CD4-positive, CD25-positive, alpha-beta regulatory T cell (primary cell): ENCODE measurements at regions not wholly inside any gene's neighbourhood (a gene's known extent, or its start where the extent isn't known, plus 50 kb on each side); places are given as distances from the start of the nearest gene placed in this dataset.
"Not testable (repeated sequence)": the region's sequence is repeated elsewhere in the genome, so short reads cannot be mapped to it uniquely, and the experiment has no call there.

Experiments
- ATAC-seq, 2 donors: fragments of 150-1000 bp; cut with Tn5 transposase; one replicate each; pipeline ENCODE4 v1.10.0; 2021; ENCODE audit warnings: low read depth in 2 of 2, moderate number of reproducible peaks in 2 of 2, moderate library complexity in 1 of 2
- DNase-seq, 3 donors: peaks; one replicate each; pipeline versions ENCODE4 v3.0.0 to v3.0.0-alpha.2; 2012 to 2022; ENCODE audit warnings: mixed read lengths in 1 of 3
- H3K27ac ChIP-seq: one replicate; pipeline ENCODE4 v1.7.0; 2013; ENCODE audit warnings: mild to moderate bottlenecking, low read length; ENCODE audit not compliant: insufficient read depth, poor library complexity, severe bottlenecking
- H3K27me3 ChIP-seq: one replicate; pipeline ENCODE4 v1.7.0; 2013; ENCODE audit warnings: low read length; ENCODE audit not compliant: control insufficient read depth, insufficient read depth
- H3K36me3 ChIP-seq: one replicate; pipeline ENCODE4 v1.7.0; 2013; ENCODE audit warnings: mild to moderate bottlenecking, low read length, moderate library complexity; ENCODE audit not compliant: control insufficient read depth, insufficient read depth
- H3K4me1 ChIP-seq: 2 replicates; pipeline ENCODE4 v1.7.0; 2013; ENCODE audit warnings: mild to moderate bottlenecking, low read length; ENCODE audit not compliant: insufficient read depth, control insufficient read depth, poor library complexity, severe bottlenecking
- H3K4me3 ChIP-seq: one replicate; pipeline ENCODE4 v1.7.0; 2013; ENCODE audit warnings: low read depth, mild to moderate bottlenecking, low read length, moderate library complexity
- H3K9me3 ChIP-seq, 2 experiments: 1 replicate in 1 of 2; 2 replicates in 1 of 2; pipeline ENCODE4 v1.7.0; 2013; ENCODE audit warnings: low read length in 2 of 2, mild to moderate bottlenecking in 1 of 2, moderate library complexity in 1 of 2; ENCODE audit not compliant: control insufficient read depth in 2 of 2
- H3K27ac Mint-ChIP-seq, 3 donors: one replicate each; pipeline ENCODE4 v1.8.0; 2020 to 2022; ENCODE audit warnings: mild to moderate bottlenecking in 3 of 3, mixed read lengths in 3 of 3, moderate library complexity in 2 of 3
- H3K27me3 Mint-ChIP-seq: one replicate; pipeline ENCODE4 v1.8.0; 2022; ENCODE audit warnings: mild to moderate bottlenecking, mixed read lengths
- H3K36me3 Mint-ChIP-seq: one replicate; pipeline ENCODE4 v1.8.0; 2020; ENCODE audit warnings: mixed read lengths
- H3K4me1 Mint-ChIP-seq, 4 donors: one replicate each; pipeline ENCODE4 v1.8.0; 2020 to 2022; ENCODE audit warnings: mixed read lengths in 4 of 4, mild to moderate bottlenecking in 1 of 4
- H3K4me3 Mint-ChIP-seq, 4 donors: one replicate each; pipeline ENCODE4 v1.8.0; 2020 to 2022; ENCODE audit warnings: mild to moderate bottlenecking in 4 of 4, mixed read lengths in 4 of 4, moderate library complexity in 3 of 4
- H3K9me3 Mint-ChIP-seq, 7 donors: one replicate each; pipeline ENCODE4 v1.8.0; 2020 to 2022; ENCODE audit warnings: mixed read lengths in 7 of 7, mild to moderate bottlenecking in 3 of 7, moderate library complexity in 2 of 7

- peaks cover 2 to 5% of the 10 kb centered on the region in 2 experiments for H3K9me3 ChIP-seq
- no peak overlapping the region for H3K27ac Mint-ChIP-seq
Observed at GRCh38 chr2:52345676-52346075, 1313.7 kb upstream of the NRXN1 start.

GRCh38 chr2:52345082-52345481 is 1313.2 kb upstream of the NRXN1 start:
- peaks cover 1 to 18% (median 7%) of the 10 kb centered on the region in 7 donors for H3K9me3 Mint-ChIP-seq
- no peaks in the 10 kb centered on the region for H3K27me3 ChIP-seq
- H3K4me1 ChIP-seq = no peaks in the 10 kb centered on the region
- H3K27ac ChIP-seq = no peak overlapping the region
- no peaks in the 10 kb centered on the region for H3K36me3 ChIP-seq
- H3K4me1 Mint-ChIP-seq = no peaks in the 10 kb centered on the region
- DNase-seq (no peak), ATAC-seq (no peak)
- no peaks in the 10 kb centered on the region for H3K27me3 Mint-ChIP-seq
- no peak overlapping the region for H3K4me3 ChIP-seq
- H3K27ac Mint-ChIP-seq = no peak overlapping the region
- no peak overlapping the region for H3K4me3 Mint-ChIP-seq
- H3K36me3 Mint-ChIP-seq = no peaks in the 10 kb centered on the region
- peaks cover 2 to 5% of the 10 kb centered on the region in 2 experiments for H3K9me3 ChIP-seq

More at GRCh38 chr2:52345676-52346075, 1313.7 kb upstream of the NRXN1 start:
- Mint-ChIP-seq H3K4me3 (no peak overlapping the region), H3K36me3 (no peaks in the 10 kb centered on the region), H3K4me1 (no peaks in the 10 kb centered on the region), H3K9me3 (peaks cover 1 to 21% (median 7%) of the 10 kb centered on the region in 7 donors), H3K27me3 (no peaks in the 10 kb centered on the region)
- DNase-seq (no peak), ATAC-seq (no peak)
- H3K36me3 ChIP-seq = no peaks in the 10 kb centered on the region
- H3K4me1 ChIP-seq = no peaks in the 10 kb centered on the region
- no peak overlapping the region for H3K4me3 ChIP-seq
- no peak overlapping the region for H3K27ac ChIP-seq
- H3K27me3 ChIP-seq = no peaks in the 10 kb centered on the region

- Histone ChIP-seq H3K9me3 (peaks cover 0 to 2% of the 10 kb centered on the region in 2 experiments), H3K36me3 (no peaks in the 10 kb centered on the region), H3K4me3 (no peak overlapping the region), H3K27me3 (no peaks in the 10 kb centered on the region), H3K27ac (no peak overlapping the region), H3K4me1 (no peaks in the 10 kb centered on the region)
- H3K36me3 Mint-ChIP-seq = no peaks in the 10 kb centered on the region
- no peaks in the 10 kb centered on the region for H3K4me1 Mint-ChIP-seq
- ATAC-seq (no peak), DNase-seq (no peak)
- H3K4me3 Mint-ChIP-seq = no peak overlapping the region
- no peaks in the 10 kb centered on the region for H3K27me3 Mint-ChIP-seq
- H3K27ac Mint-ChIP-seq = no peak overlapping the region
- peaks cover 1 to 14% (median 5%) of the 10 kb centered on the region in 7 donors for H3K9me3 Mint-ChIP-seq
Observed at GRCh38 chr2:52343706-52344266, 1311.9 kb upstream of the NRXN1 start.

GRCh38 chr2:52343010-52343409 is 1311.1 kb upstream of the NRXN1 start:
- Mint-ChIP-seq H3K4me3 (no peak overlapping the region), H3K27ac (no peak overlapping the region), H3K4me1 (no peaks in the 10 kb centered on the region), H3K36me3 (no peaks in the 10 kb centered on the region), H3K27me3 (no peaks in the 10 kb centered on the region), H3K9me3 (peaks cover 0 to 15% (median 5%) of the 10 kb centered on the region in 7 donors)
- H3K36me3 ChIP-seq = no peaks in the 10 kb centered on the region
- ATAC-seq (no peak), DNase-seq (no peak)
- H3K27me3 ChIP-seq = no peaks in the 10 kb centered on the region
- no peaks in the 10 kb centered on the region for H3K4me1 ChIP-seq
- peaks cover 0 to 2% of the 10 kb centered on the region in 2 experiments for H3K9me3 ChIP-seq
- H3K27ac ChIP-seq = no peak overlapping the region
- H3K4me3 ChIP-seq = no peak overlapping the region

- Histone ChIP-seq H3K36me3 (no peaks in the 10 kb centered on the region), H3K4me3 (no peak overlapping the region), H3K4me1 (no peaks in the 10 kb centered on the region), H3K27ac (no peak overlapping the region), H3K9me3 (peaks cover 0 to 2% of the 10 kb centered on the region in 2 experiments), H3K27me3 (no peaks in the 10 kb centered on the region)
- no peak overlapping the region for H3K27ac Mint-ChIP-seq
- no peak for DNase-seq
- H3K27me3 Mint-ChIP-seq = no peaks in the 10 kb centered on the region
- no peak overlapping the region for H3K4me3 Mint-ChIP-seq
- H3K36me3 Mint-ChIP-seq = no peaks in the 10 kb centered on the region
- H3K4me1 Mint-ChIP-seq = no peaks in the 10 kb centered on the region
- no peak for ATAC-seq
- H3K9me3 Mint-ChIP-seq = peaks cover 0 to 15% (median 7%) of the 10 kb centered on the region in 7 donors
Observed at GRCh38 chr2:52342458-52342857, 1310.5 kb upstream of the NRXN1 start.

- H3K36me3 ChIP-seq = no peaks in the 10 kb centered on the region
- no peak overlapping the region for H3K4me3 ChIP-seq
- Mint-ChIP-seq H3K4me3 (no peak overlapping the region), H3K27me3 (no peaks in the 10 kb centered on the region), H3K4me1 (no peaks in the 10 kb centered on the region), H3K27ac (no peak overlapping the region), H3K36me3 (no peaks in the 10 kb centered on the region), H3K9me3 (peaks cover 0 to 15% (median 5%) of the 10 kb centered on the region in 7 donors)
- H3K27me3 ChIP-seq = no peaks in the 10 kb centered on the region
- DNase-seq (no peak), ATAC-seq (no peak)
- H3K4me1 ChIP-seq = no peaks in the 10 kb centered on the region
- no peak overlapping the region for H3K27ac ChIP-seq
- peaks cover 0 to 2% of the 10 kb centered on the region in 2 experiments for H3K9me3 ChIP-seq
Observed at GRCh38 chr2:52341732-52342131, 1309.8 kb upstream of the NRXN1 start.

GRCh38 chr2:52340171-52340570 is 1308.2 kb upstream of the NRXN1 start:
- Mint-ChIP-seq H3K27ac (no peak overlapping the region), H3K4me3 (no peak overlapping the region), H3K4me1 (no peaks in the 10 kb centered on the region), H3K27me3 (no peaks in the 10 kb centered on the region), H3K9me3 (peaks cover 2 to 15% (median 3%) of the 10 kb centered on the region in 7 donors), H3K36me3 (no peaks in the 10 kb centered on the region)
- H3K9me3 ChIP-seq = peaks cover 0 to 2% of the 10 kb centered on the region in 2 experiments
- H3K27ac ChIP-seq = no peak overlapping the region
- no peaks in the 10 kb centered on the region for H3K4me1 ChIP-seq
- no peaks in the 10 kb centered on the region for H3K36me3 ChIP-seq
- H3K4me3 ChIP-seq = no peak overlapping the region
- ATAC-seq = no peak
- no peaks in the 10 kb centered on the region for H3K27me3 ChIP-seq
- DNase-seq = no peak

GRCh38 chr2:52337786-52338185 is 1305.9 kb upstream of the NRXN1 start:
- H3K27me3 ChIP-seq, H3K4me3 ChIP-seq, H3K36me3 ChIP-seq, H3K4me1 Mint-ChIP-seq, H3K27ac Mint-ChIP-seq, H3K36me3 Mint-ChIP-seq, H3K9me3 ChIP-seq, H3K4me1 ChIP-seq, H3K4me3 Mint-ChIP-seq, ATAC-seq, H3K27ac ChIP-seq, DNase-seq, H3K27me3 Mint-ChIP-seq: not testable (repeated sequence)
- peaks cover 2 to 15% (median 5%) of the 10 kb centered on the region in 7 donors for H3K9me3 Mint-ChIP-seq
